ENCODE measurements at regions not wholly inside any gene's neighbourhood (a gene's known extent, or its start where the extent isn't known, plus 50 kb on each side); places are given as distances from the start of the nearest gene placed in this dataset.

GRCh38 chr2:67656875-67657274 lies 259.7 kb downstream of the ETAA1 start:
- Histone ChIP-seq H3K27me3 (no peaks in the 10 kb centered on the region), H3K4me3 (no peak overlapping the region), H3K27ac (no peak overlapping the region), H3K4me1 (no peaks in the 10 kb centered on the region), H3K36me3 (no peaks in the 10 kb centered on the region), H3K9me3 (no peaks in the 10 kb centered on the region)
- no peak for DNase-seq
- TF ChIP-seq, protein P1, sequence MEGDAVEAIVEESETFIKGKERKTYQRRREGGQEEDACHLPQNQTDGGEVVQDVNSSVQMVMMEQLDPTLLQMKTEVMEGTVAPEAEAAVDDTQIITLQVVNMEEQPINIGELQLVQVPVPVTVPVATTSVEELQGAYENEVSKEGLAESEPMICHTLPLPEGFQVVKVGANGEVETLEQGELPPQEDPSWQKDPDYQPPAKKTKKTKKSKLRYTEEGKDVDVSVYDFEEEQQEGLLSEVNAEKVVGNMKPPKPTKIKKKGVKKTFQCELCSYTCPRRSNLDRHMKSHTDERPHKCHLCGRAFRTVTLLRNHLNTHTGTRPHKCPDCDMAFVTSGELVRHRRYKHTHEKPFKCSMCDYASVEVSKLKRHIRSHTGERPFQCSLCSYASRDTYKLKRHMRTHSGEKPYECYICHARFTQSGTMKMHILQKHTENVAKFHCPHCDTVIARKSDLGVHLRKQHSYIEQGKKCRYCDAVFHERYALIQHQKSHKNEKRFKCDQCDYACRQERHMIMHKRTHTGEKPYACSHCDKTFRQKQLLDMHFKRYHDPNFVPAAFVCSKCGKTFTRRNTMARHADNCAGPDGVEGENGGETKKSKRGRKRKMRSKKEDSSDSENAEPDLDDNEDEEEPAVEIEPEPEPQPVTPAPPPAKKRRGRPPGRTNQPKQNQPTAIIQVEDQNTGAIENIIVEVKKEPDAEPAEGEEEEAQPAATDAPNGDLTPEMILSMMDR (IDR thresholded peaks at IDR 0.05), result no peak
- no peak for TF ChIP-seq POLR2A (IDR thresholded peaks at IDR 0.05)

DNA sequence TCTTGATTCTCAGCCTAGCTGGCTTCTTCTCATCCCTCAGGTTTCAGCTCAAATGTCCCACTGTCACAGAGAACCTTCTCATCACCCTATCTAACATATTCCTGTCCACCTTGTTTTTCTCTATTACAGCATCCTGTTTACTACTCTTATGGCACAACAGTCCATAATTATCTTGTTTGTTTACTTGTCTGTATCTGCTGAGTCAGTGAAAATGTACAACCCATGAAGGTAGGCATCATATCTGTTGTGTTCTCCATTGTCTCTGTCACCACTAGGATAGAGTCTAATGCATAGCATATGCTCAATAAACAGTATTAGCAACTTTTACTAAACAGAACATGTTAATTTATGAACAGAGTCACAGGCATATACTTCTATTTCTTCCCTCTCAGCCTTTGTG lies 261.7 kb downstream of the ETAA1 start:
- H3K36me3 ChIP-seq, result no peaks in the 10 kb centered on the region
- TF ChIP-seq, protein P1 (IDR thresholded peaks at IDR 0.05), result no peak
- TF ChIP-seq POLR2A (IDR thresholded peaks at IDR 0.05), result no peak
- no peak overlapping the region for H3K4me3 ChIP-seq
- H3K27me3 ChIP-seq, result no peaks in the 10 kb centered on the region
- no peak for DNase-seq
- no peak overlapping the region for H3K27ac ChIP-seq
- H3K9me3 ChIP-seq, result no peaks in the 10 kb centered on the region
- H3K4me1 ChIP-seq, result no peaks in the 10 kb centered on the region

- Histone ChIP-seq H3K36me3 (no peaks in the 10 kb centered on the region), H3K4me1 (no peaks in the 10 kb centered on the region), H3K9me3 (no peaks in the 10 kb centered on the region), H3K27me3 (no peaks in the 10 kb centered on the region), H3K27ac (no peak overlapping the region), H3K4me3 (no peak overlapping the region)
- TF ChIP-seq, protein P1 (IDR thresholded peaks at IDR 0.05), result no peak
- TF ChIP-seq POLR2A (IDR thresholded peaks at IDR 0.05), result no peak
- no peak for DNase-seq
Observed at GRCh38 chr2:67660015-67660602, 263.0 kb downstream of the ETAA1 start.

GRCh38 chr2:67660871-67661270 lies 263.7 kb downstream of the ETAA1 start:
- TF ChIP-seq POLR2A (IDR thresholded peaks at IDR 0.05), result no peak
- TF ChIP-seq, protein P1 (IDR thresholded peaks at IDR 0.05), result no peak
- no peaks in the 10 kb centered on the region for H3K4me1 ChIP-seq
- H3K9me3 ChIP-seq, result no peaks in the 10 kb centered on the region
- no peak overlapping the region for H3K4me3 ChIP-seq
- no peak for DNase-seq
- H3K27me3 ChIP-seq, result no peaks in the 10 kb centered on the region
- H3K27ac ChIP-seq, result no peak overlapping the region
- H3K36me3 ChIP-seq, result no peaks in the 10 kb centered on the region

DNA sequence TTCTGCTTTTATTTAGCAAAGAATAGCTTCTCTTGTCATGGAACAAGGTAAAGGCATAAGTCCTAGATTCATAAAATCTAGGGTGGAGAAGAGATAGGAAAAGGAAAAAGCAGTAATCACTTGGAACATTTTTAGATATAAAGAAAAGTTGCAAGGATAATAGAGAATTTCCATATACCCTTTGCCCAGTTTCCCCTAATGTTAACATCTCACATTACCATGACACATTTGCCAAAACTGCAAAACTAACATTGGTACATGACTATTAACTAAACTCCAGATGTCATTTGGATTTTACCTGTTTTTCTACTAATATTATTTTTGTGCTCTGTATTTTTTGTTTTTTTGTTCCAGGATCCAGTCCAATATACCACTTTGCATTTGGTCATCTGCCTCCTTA lies 265.1 kb downstream of the ETAA1 start:
- TF ChIP-seq, protein P1 (IDR thresholded peaks at IDR 0.05), result no peak
- no peak for TF ChIP-seq POLR2A (IDR thresholded peaks at IDR 0.05)

GRCh38 chr2:67663776-67664175 lies 266.6 kb downstream of the ETAA1 start:
- H3K36me3 ChIP-seq, result no peaks in the 10 kb centered on the region
- no peaks in the 10 kb centered on the region for H3K4me1 ChIP-seq
- no peak overlapping the region for H3K4me3 ChIP-seq
- H3K9me3 ChIP-seq, result no peaks in the 10 kb centered on the region
- no peak overlapping the region for H3K27ac ChIP-seq
- TF ChIP-seq, protein P1 (IDR thresholded peaks at IDR 0.05), result no peak
- no peak for TF ChIP-seq POLR2A (IDR thresholded peaks at IDR 0.05)
- DNase-seq, result no peak
- no peaks in the 10 kb centered on the region for H3K27me3 ChIP-seq

More for the DNA sequence above, 265.1 kb downstream of the ETAA1 start:
- H3K9me3 ChIP-seq, result no peaks in the 10 kb centered on the region
- H3K27ac ChIP-seq, result no peak overlapping the region
- no peaks in the 10 kb centered on the region for H3K27me3 ChIP-seq
- no peak for DNase-seq
- H3K36me3 ChIP-seq, result no peaks in the 10 kb centered on the region
- H3K4me1 ChIP-seq, result no peaks in the 10 kb centered on the region
- no peak overlapping the region for H3K4me3 ChIP-seq
